CD14-positive monocyte (primary cell): ENCODE measurements at regions not wholly inside any gene's neighbourhood (a gene's known extent, or its start where the extent isn't known, plus 50 kb on each side); places are given as distances from the start of the nearest gene placed in this dataset.

Experiments
- DNase-seq, 3 donors: peaks; one replicate each; pipeline ENCODE4 v3.0.0-alpha.2; 2011 to 2022
- H2AFZ ChIP-seq: 2 replicates; pipeline ENCODE4 v1.6.0; 2012; ENCODE audit warnings: mild to moderate bottlenecking, low read depth, low read length, inconsistent platforms; ENCODE audit not compliant: insufficient read depth, poor library complexity, severe bottlenecking
- H3K27ac ChIP-seq, 2 donors: 1 replicate in 1 of 2; 2 replicates in 1 of 2; pipeline ENCODE4 v1.5.1; 2012 to 2013; ENCODE audit warnings: low read length in 2 of 2, control low read depth in 1 of 2, inconsistent platforms in 1 of 2, low read depth in 1 of 2, mild to moderate bottlenecking in 1 of 2
- H3K27me3 ChIP-seq, 2 donors: one replicate each; pipeline versions ENCODE4 v1.6.0 to v1.6.1; 2011 to 2013; ENCODE audit warnings: low read length in 2 of 2; ENCODE audit not compliant: control insufficient read depth in 2 of 2, insufficient read depth in 2 of 2
- H3K36me3 ChIP-seq, 2 donors: replicated peaks in 1 of 2; 1 replicate in 1 of 2; 2 replicates in 1 of 2; pipeline versions ENCODE4 v1.5.1 to v1.6.1; 2012 to 2013; ENCODE audit warnings: low read length in 2 of 2, control low read depth in 1 of 2, inconsistent platforms in 1 of 2, mild to moderate bottlenecking in 1 of 2; ENCODE audit not compliant: insufficient read depth in 2 of 2, control insufficient read depth in 1 of 2
- H3K4me1 ChIP-seq, 2 donors: 1 replicate in 1 of 2; 2 replicates in 1 of 2; pipeline versions ENCODE4 v1.5.1 to v1.6.1; 2012 to 2013; ENCODE audit warnings: low read length in 2 of 2, control low read depth in 1 of 2, inconsistent platforms in 1 of 2, mild to moderate bottlenecking in 1 of 2, moderate library complexity in 1 of 2; ENCODE audit not compliant: insufficient read depth in 2 of 2, control insufficient read depth in 1 of 2
- H3K4me2 ChIP-seq: replicated peaks from 2 replicates; pipeline ENCODE3; 2012; ENCODE audit warnings: low read length, moderate library complexity, mild to moderate bottlenecking; ENCODE audit not compliant: poor library complexity, severe bottlenecking; ENCODE audit errors: extremely low read depth
- H3K4me3 ChIP-seq, 3 experiments: fragments of 200-600 bp in 1 of 3; sonication (generic) in 1 of 3; replicated peaks in 1 of 3; 1 replicate in 2 of 3; 2 replicates in 1 of 3; pipeline ENCODE4 v1.5.1; 2011 to 2013; ENCODE audit warnings: low read length in 3 of 3, mild to moderate bottlenecking in 3 of 3, control low read depth in 2 of 3, low read depth in 2 of 3, inconsistent platforms in 1 of 3, moderate library complexity in 1 of 3
- H3K79me2 ChIP-seq: 2 replicates; pipeline ENCODE4 v1.6.0; 2012; ENCODE audit warnings: mild to moderate bottlenecking, control low read depth, inconsistent platforms, low read length, moderate library complexity; ENCODE audit not compliant: insufficient read depth
- H3K9ac ChIP-seq: 2 replicates; pipeline ENCODE4 v1.6.0; 2017; ENCODE audit warnings: low read length, mild to moderate bottlenecking; ENCODE audit not compliant: insufficient read depth, poor library complexity, severe bottlenecking
- H3K9me3 ChIP-seq, 2 donors: replicated peaks in 1 of 2; 1 replicate in 1 of 2; 2 replicates in 1 of 2; pipeline versions ENCODE4 v1.5.1 to v1.6.1; 2012 to 2013; ENCODE audit warnings: low read length in 2 of 2, control low read depth in 1 of 2; ENCODE audit not compliant: control insufficient read depth in 1 of 2, insufficient read depth in 1 of 2
- H4K20me1 ChIP-seq: 2 replicates; pipeline ENCODE4 v1.6.0; 2012; ENCODE audit warnings: mild to moderate bottlenecking, low read length, control low read depth, moderate library complexity; ENCODE audit not compliant: insufficient read depth
- H3K27ac Mint-ChIP-seq, 7 donors: one replicate each; pipeline ENCODE4 v1.8.0; 2020; ENCODE audit warnings: mild to moderate bottlenecking in 7 of 7, mixed read lengths in 7 of 7, moderate library complexity in 6 of 7, inconsistent platforms in 2 of 7
- H3K27me3 Mint-ChIP-seq, 3 donors: one replicate each; pipeline ENCODE4 v1.8.0; 2021 to 2022; ENCODE audit warnings: low read depth in 3 of 3, mild to moderate bottlenecking in 3 of 3, mixed read lengths in 3 of 3, moderate library complexity in 3 of 3, inconsistent platforms in 1 of 3
- H3K36me3 Mint-ChIP-seq, 2 donors: one replicate each; pipeline ENCODE4 v1.8.0; 2020; ENCODE audit warnings: mixed read lengths in 2 of 2, inconsistent platforms in 1 of 2, mild to moderate bottlenecking in 1 of 2
- H3K4me1 Mint-ChIP-seq: one replicate; pipeline ENCODE4 v1.8.0; 2020; ENCODE audit warnings: mild to moderate bottlenecking, mixed read lengths
- H3K4me3 Mint-ChIP-seq, 2 donors: one replicate each; pipeline ENCODE4 v1.8.0; 2020; ENCODE audit warnings: mild to moderate bottlenecking in 2 of 2, mixed read lengths in 2 of 2, moderate library complexity in 1 of 2
- H3K9me3 Mint-ChIP-seq, 7 donors: one replicate each; pipeline ENCODE4 v1.8.0; 2020 to 2022; ENCODE audit warnings: mixed read lengths in 7 of 7, mild to moderate bottlenecking in 6 of 7, moderate library complexity in 6 of 7, inconsistent platforms in 2 of 7
- WGBS: methylation state at CpG from one replicate; pipeline ENCODE4 v1.1.5; 2013; ENCODE audit warnings: missing lambda C conversion rate; ENCODE audit not compliant: insufficient coverage; 5-methylcytosine and 5-hydroxymethylcytosine counted together
- intact Hi-C, 2 donors: fragments of 100-400 bp; cut with micrococcal nuclease; formaldehyde crosslinking; loops; one replicate each; pipeline versions ENCODE4 v1.15.0 to v1.15.1; 2023
- TF ChIP-seq, protein P1 (sequence below): fragments of 200-600 bp; IDR thresholded peaks from one replicate; pipeline ENCODE4 v1.8.0; 2022; ENCODE audit warnings: antibody characterized with exemption, mild to moderate bottlenecking

DNA sequence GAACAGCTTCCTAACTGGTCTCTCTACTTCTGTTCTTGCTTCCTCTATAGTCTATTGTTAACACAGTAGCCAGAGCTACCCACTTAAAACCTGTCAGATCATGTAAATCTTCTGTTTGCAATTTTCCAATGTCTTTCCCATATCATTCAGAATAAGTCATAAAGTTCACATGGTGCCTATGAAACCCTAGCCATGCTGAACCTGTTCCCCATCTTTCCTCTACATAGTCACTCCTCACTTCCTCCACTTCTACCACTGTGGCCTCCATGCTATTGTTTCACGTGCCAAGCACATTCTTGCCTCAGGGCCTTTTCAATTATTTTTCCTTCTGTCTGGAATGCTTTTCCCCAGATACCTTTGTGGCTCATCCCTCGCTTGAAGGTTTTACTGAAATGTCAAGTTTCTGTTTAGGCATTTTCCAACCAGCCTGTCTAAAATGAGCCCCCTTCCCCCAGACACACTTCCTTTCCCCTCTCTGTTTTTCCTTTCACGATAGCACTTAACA is 132.1 kb downstream of the DYRK2 start:
- Histone ChIP-seq H3K27ac (no peak overlapping the region), H3K4me3 (no peak overlapping the region), H3K9me3 (no peaks in the 10 kb centered on the region), H3K4me1 (no peaks in the 10 kb centered on the region), H3K4me2 (no peak overlapping the region), H4K20me1 (no peaks in the 10 kb centered on the region), H2AFZ (no peak overlapping the region), H3K9ac (no peak overlapping the region), H3K36me3 (no peaks in the 10 kb centered on the region), H3K79me2 (no peaks in the 10 kb centered on the region), H3K27me3 (no peaks in the 10 kb centered on the region)
- TF ChIP-seq, protein P1, sequence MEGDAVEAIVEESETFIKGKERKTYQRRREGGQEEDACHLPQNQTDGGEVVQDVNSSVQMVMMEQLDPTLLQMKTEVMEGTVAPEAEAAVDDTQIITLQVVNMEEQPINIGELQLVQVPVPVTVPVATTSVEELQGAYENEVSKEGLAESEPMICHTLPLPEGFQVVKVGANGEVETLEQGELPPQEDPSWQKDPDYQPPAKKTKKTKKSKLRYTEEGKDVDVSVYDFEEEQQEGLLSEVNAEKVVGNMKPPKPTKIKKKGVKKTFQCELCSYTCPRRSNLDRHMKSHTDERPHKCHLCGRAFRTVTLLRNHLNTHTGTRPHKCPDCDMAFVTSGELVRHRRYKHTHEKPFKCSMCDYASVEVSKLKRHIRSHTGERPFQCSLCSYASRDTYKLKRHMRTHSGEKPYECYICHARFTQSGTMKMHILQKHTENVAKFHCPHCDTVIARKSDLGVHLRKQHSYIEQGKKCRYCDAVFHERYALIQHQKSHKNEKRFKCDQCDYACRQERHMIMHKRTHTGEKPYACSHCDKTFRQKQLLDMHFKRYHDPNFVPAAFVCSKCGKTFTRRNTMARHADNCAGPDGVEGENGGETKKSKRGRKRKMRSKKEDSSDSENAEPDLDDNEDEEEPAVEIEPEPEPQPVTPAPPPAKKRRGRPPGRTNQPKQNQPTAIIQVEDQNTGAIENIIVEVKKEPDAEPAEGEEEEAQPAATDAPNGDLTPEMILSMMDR = no peak
- Mint-ChIP-seq H3K4me1 (peaks cover 4% of the 10 kb centered on the region), H3K36me3 (no peaks in the 10 kb centered on the region), H3K27me3 (peaks cover 1 to 3% (median 1%) of the 10 kb centered on the region in 3 donors), H3K4me3 (no peak overlapping the region), H3K9me3 (peaks cover 0 to 4% (median 0%) of the 10 kb centered on the region in 7 donors), H3K27ac (no peak overlapping the region)
- 88% methylated on average over 3 of the region's 3 CpGs for WGBS
- DNase-seq = no peak
- intact Hi-C loops = no loop called here

DNA sequence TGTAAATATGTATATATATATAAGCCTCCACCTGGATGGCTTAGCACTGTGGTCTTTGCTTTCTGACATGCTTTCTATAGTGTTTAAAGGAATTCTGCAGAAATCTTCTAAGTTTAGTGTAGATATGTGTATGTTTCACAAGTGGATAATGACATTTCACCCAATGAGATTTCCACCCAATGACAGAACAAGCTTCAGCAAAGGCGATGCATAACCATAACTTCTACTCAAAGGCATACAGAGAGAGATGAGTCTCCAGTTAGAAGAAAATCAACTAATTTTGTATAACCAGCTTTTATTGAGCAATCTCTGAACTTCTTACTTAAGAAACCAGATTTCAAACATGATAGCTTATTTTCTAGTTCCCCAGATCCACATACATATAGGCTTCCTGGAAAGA is 134.0 kb downstream of the DYRK2 start:
- Mint-ChIP-seq H3K36me3 (no peaks in the 10 kb centered on the region), H3K4me1 (peaks cover 4% of the 10 kb centered on the region), H3K9me3 (peaks cover 0 to 2% (median 0%) of the 10 kb centered on the region in 7 donors), H3K27me3 (peaks cover 0 to 2% (median 1%) of the 10 kb centered on the region in 3 donors), H3K4me3 (no peak overlapping the region), H3K27ac (no peak overlapping the region)
- TF ChIP-seq, protein P1 = no peak
- Histone ChIP-seq H3K36me3 (no peaks in the 10 kb centered on the region), H3K4me1 (no peaks in the 10 kb centered on the region), H4K20me1 (no peaks in the 10 kb centered on the region), H3K4me3 (no peak overlapping the region), H3K9me3 (no peaks in the 10 kb centered on the region), H3K9ac (no peak overlapping the region), H3K27me3 (no peaks in the 10 kb centered on the region), H3K4me2 (no peak overlapping the region), H3K79me2 (no peaks in the 10 kb centered on the region), H3K27ac (no peak overlapping the region), H2AFZ (no peak overlapping the region)
- intact Hi-C loops = no loop called here
- DNase-seq = no peak
- WGBS = no CpG with 5 or more reads among the region's 1 CpG
